ENCODE measurements at regions not wholly inside any gene's neighbourhood (a gene's known extent, or its start where the extent isn't known, plus 50 kb on each side); places are given as distances from the start of the nearest gene placed in this dataset.

- H2BK12ac ChIP-seq (ENCODE audit: low read depth, low read length) = no peak overlapping the region
- H3K79me2 ChIP-seq (ENCODE audit: control insufficient read depth in 1 of 2, insufficient read depth in 2 of 2, low read length in 2 of 2) = no peaks in the 10 kb centered on the region
- POLR2A ChIA-PET (ENCODE audit: partially characterized antibody) = no interaction called here
- no peak overlapping the region for H3K27ac ChIP-seq (ENCODE audit: low read depth, low read length)
- no peak overlapping the region for H3K4ac ChIP-seq (replicated peaks; ENCODE audit: insufficient read length, low read depth, low read length)
- H3K23ac ChIP-seq (ENCODE audit: insufficient read length) = no peak overlapping the region
- TF ChIP-seq TEAD4 (IDR thresholded peaks at IDR 0.05; ENCODE audit: low read depth, low read length) = no peak
- no peak for TF ChIP-seq RXRA (IDR thresholded peaks at IDR 0.05; ENCODE audit: insufficient read depth, low read depth, low read length)
- no peak for TF ChIP-seq KDM4A (IDR thresholded peaks at IDR 0.05; ENCODE audit: low read depth, low read length, severe bottlenecking)
- no peak for TF ChIP-seq SAP30 (IDR thresholded peaks at IDR 0.05; ENCODE audit: insufficient read depth, insufficient replicate concordance, low read length)
- no peak for TF ChIP-seq HDAC6 (IDR thresholded peaks at IDR 0.05; ENCODE audit: low read depth, low read length)
- TF ChIP-seq NANOG (IDR thresholded peaks at IDR 0.05; ENCODE audit: insufficient read depth, low read depth, low read length, poor library complexity, severe bottlenecking) = no peak
- TF ChIP-seq CTCF (IDR thresholded peaks at IDR 0.05; ENCODE audit: control extremely low read depth in 1 of 3, insufficient read depth in 1 of 3, low read depth in 1 of 3, low read length in 3 of 3) = no peak
- no peak for TF ChIP-seq ZNF274 (IDR thresholded peaks at IDR 0.05; ENCODE audit: borderline replicate concordance, extremely low read depth, low read length)
- H3K9ac ChIP-seq (replicated peaks in 1 of 4; ENCODE audit: extremely low read depth in 1 of 4, low read depth in 3 of 4, low read length in 3 of 4) = no peak overlapping the region
- no peak overlapping the region for H2BK5ac ChIP-seq (ENCODE audit: low read depth, low read length)
- no peaks in the 10 kb centered on the region for H3K23me2 ChIP-seq (ENCODE audit: low read depth, low read length)
- no peak overlapping the region for H2AK5ac ChIP-seq (ENCODE audit: low read depth, low read length)
- H4K5ac ChIP-seq (ENCODE audit: insufficient read length, low read depth, low read length) = no peak overlapping the region
- H3K4me2 ChIP-seq (ENCODE audit: insufficient read depth in 1 of 2, low read depth in 2 of 2, low read length in 2 of 2) = no peak overlapping the region
- H3K4me1 ChIP-seq (replicated peaks in 1 of 4; ENCODE audit: control insufficient read depth in 3 of 4, insufficient read depth in 4 of 4, low read length in 3 of 4) = no peaks in the 10 kb centered on the region
- DNase-seq (ENCODE audit: low read depth in 1 of 2, low spot score in 2 of 2) (no peak), FAIRE-seq (no peak)
- H4K8ac ChIP-seq (ENCODE audit: extremely low read depth, insufficient read depth, low read length) = no peak overlapping the region
- H3K79me1 ChIP-seq (ENCODE audit: low read depth, low read length) = no peaks in the 10 kb centered on the region
- no peak overlapping the region for H3K4me3 ChIP-seq (ENCODE audit: extremely low read depth in 1 of 4, insufficient read depth in 2 of 4, low read depth in 3 of 4, low read length in 4 of 4)
- no peaks in the 10 kb centered on the region for H3K9me3 ChIP-seq (ENCODE audit: insufficient read depth in 2 of 2, low read depth in 1 of 2, low read length in 1 of 2)
- H2BK15ac ChIP-seq (ENCODE audit: low read length) = no peak overlapping the region
- no peaks in the 10 kb centered on the region for H3K36me3 ChIP-seq (ENCODE audit: control insufficient read depth in 2 of 4, insufficient read depth in 4 of 4, low read length in 3 of 4)
- H2BK120ac ChIP-seq (replicated peaks; ENCODE audit: low read depth, low read length) = no peak overlapping the region
- H3K18ac ChIP-seq (ENCODE audit: extremely low read depth, low read length) = no peak overlapping the region
- no peak overlapping the region for H3K56ac ChIP-seq (replicated peaks; ENCODE audit: insufficient read length, low read depth, low read length)
- WGBS, 2 experiments (ENCODE audit: extremely low coverage in 1 of 2, insufficient coverage in 1 of 2, insufficient read length in 1 of 2, insufficient replicate concordance in 2 of 2, low coverage in 1 of 2, low lambda C conversion rate in 2 of 2, missing lambda C conversion rate in 1 of 2) = 95% methylated on average over 1 of the region's 1 CpG; no CpG with 5 or more reads in 1 of the 2 experiments
- no peak overlapping the region for H3K14ac ChIP-seq (ENCODE audit: insufficient read length)
- H2AFZ ChIP-seq (ENCODE audit: low read length) = no peak overlapping the region
- no peaks in the 10 kb centered on the region for H3K27me3 ChIP-seq (replicated peaks in 1 of 4; ENCODE audit: control insufficient read depth in 3 of 4, extremely low read depth in 1 of 4, insufficient read depth in 3 of 4, low read length in 3 of 4)
- CTCF ChIA-PET (ENCODE audit: partially characterized antibody) = no interaction called here
- H4K20me1 ChIP-seq (replicated peaks in 1 of 2; ENCODE audit: control insufficient read depth in 1 of 2, insufficient read depth in 2 of 2, low read length in 2 of 2) = no peaks in the 10 kb centered on the region
- H2BK20ac ChIP-seq (ENCODE audit: low read length) = no peak overlapping the region
- H4K91ac ChIP-seq (replicated peaks; ENCODE audit: insufficient read length, low read length) = no peak overlapping the region
Observed at GRCh38 chr10:33064706-33065105, 106.7 kb upstream of the ITGB1 start.

Measured in H1 (cell line).